ENCODE measurements at regions not wholly inside any gene's neighbourhood (a gene's known extent, or its start where the extent isn't known, plus 50 kb on each side); places are given as distances from the start of the nearest gene placed in this dataset.

- Histone ChIP-seq H3K9ac (replicated peaks; ENCODE audit: extremely low read depth, insufficient read depth, low read length) (no peak overlapping the region), H3K9me1 (replicated peaks; ENCODE audit: control insufficient read depth, extremely low read depth, insufficient read depth, low read length) (no peaks in the 10 kb centered on the region), H3K4me1 (ENCODE audit: control insufficient read depth, extremely low read depth, insufficient read depth, low read length) (peaks cover 20% of the 10 kb centered on the region), H3K27me3 (ENCODE audit: control insufficient read depth in 2 of 2, insufficient read depth in 2 of 2, low read length in 2 of 2) (no peaks in the 10 kb centered on the region), H4K20me1 (replicated peaks; ENCODE audit: control insufficient read depth, extremely low read depth, insufficient read depth, low read length) (peaks cover 14% of the 10 kb centered on the region), H3K4me3 (replicated peaks in 1 of 3; ENCODE audit: insufficient read depth in 1 of 3, low read depth in 1 of 3, low read length in 3 of 3) (no peak overlapping the region), H2AFZ (ENCODE audit: low read depth, low read length) (no peak overlapping the region), H3K9me3 (replicated peaks; ENCODE audit: control insufficient read depth, insufficient read depth, low read length) (no peaks in the 10 kb centered on the region), H3K27ac (ENCODE audit: insufficient read depth, low read depth, low read length) (no peak overlapping the region), H3K4me2 (ENCODE audit: insufficient read depth, low read length) (no peak overlapping the region), H3K79me2 (ENCODE audit: control insufficient read depth, insufficient read depth, low read length) (peaks cover 74% of the 10 kb centered on the region), H3K36me3 (ENCODE audit: control insufficient read depth in 2 of 2, extremely low read depth in 1 of 2, insufficient read depth in 2 of 2, low read length in 2 of 2) (peaks cover 0 to 3% of the 10 kb centered on the region in 2 experiments)
- dilution Hi-C loops (cut with MboI; ENCODE audit: extremely low pct_ligation_motif_present, low sequenced_read_pairs) (no loop called here), intact Hi-C loops (cut with micrococcal nuclease) (loop anchor here (10.0 kb wide), 3 partner anchors 257 to 717 kb away; partner anchors contain the start of gene EIF4E3)
- FAIRE-seq: peak; percentile 15
- TF ChIP-seq FOS (IDR thresholded peaks at IDR 0.05; ENCODE audit: borderline replicate concordance, insufficient read depth, low read length) (peak; percentile 30), MAX (IDR thresholded peaks at IDR 0.05; ENCODE audit: insufficient read depth, insufficient read length) (no peak)
- POLR2A ChIA-PET: no interaction called here
- no TSS peak for BruUV-seq (replicated peaks)
- CTCF ChIA-PET: interaction anchor here (1.1 to 1.3 kb wide), 4 partner anchors 11 to 139 kb away, joined by 3 to 4 read pairs (median 3); no protein-coding TSS in a partner anchor
- no peak for DNase-seq (ENCODE audit: low read depth, low spot score)
Observed at GRCh38 chr3:72441284-72441994, 406.8 kb downstream of the SHQ1 start.

GRCh38 chr3:72440491-72440890 lies 407.8 kb downstream of the SHQ1 start:
- Histone ChIP-seq H2AFZ (ENCODE audit: low read depth, low read length) (no peak overlapping the region), H4K20me1 (replicated peaks; ENCODE audit: control insufficient read depth, extremely low read depth, insufficient read depth, low read length) (peaks cover 11% of the 10 kb centered on the region), H3K27me3 (ENCODE audit: control insufficient read depth in 2 of 2, insufficient read depth in 2 of 2, low read length in 2 of 2) (no peaks in the 10 kb centered on the region), H3K36me3 (ENCODE audit: control insufficient read depth in 2 of 2, extremely low read depth in 1 of 2, insufficient read depth in 2 of 2, low read length in 2 of 2) (peaks cover 0 to 3% of the 10 kb centered on the region in 2 experiments), H3K27ac (ENCODE audit: insufficient read depth, low read depth, low read length) (no peak overlapping the region), H3K4me3 (replicated peaks in 1 of 3; ENCODE audit: insufficient read depth in 1 of 3, low read depth in 1 of 3, low read length in 3 of 3) (no peak overlapping the region), H3K4me2 (ENCODE audit: insufficient read depth, low read length) (no peak overlapping the region), H3K4me1 (ENCODE audit: control insufficient read depth, extremely low read depth, insufficient read depth, low read length) (peaks cover 13% of the 10 kb centered on the region), H3K9me1 (replicated peaks; ENCODE audit: control insufficient read depth, extremely low read depth, insufficient read depth, low read length) (no peaks in the 10 kb centered on the region), H3K79me2 (ENCODE audit: control insufficient read depth, insufficient read depth, low read length) (peaks cover 68% of the 10 kb centered on the region), H3K9ac (replicated peaks; ENCODE audit: extremely low read depth, insufficient read depth, low read length) (no peak overlapping the region), H3K9me3 (replicated peaks; ENCODE audit: control insufficient read depth, insufficient read depth, low read length) (no peaks in the 10 kb centered on the region)
- CTCF ChIA-PET: no interaction called here
- BruUV-seq (replicated peaks): no TSS peak
- POLR2A ChIA-PET: no interaction called here
- DNase-seq (ENCODE audit: low read depth, low spot score) (no peak), FAIRE-seq (no peak)
- TF ChIP-seq CTCF (IDR thresholded peaks at IDR 0.05; ENCODE audit: extremely low read depth in 1 of 2, insufficient read depth in 1 of 2, low read depth in 1 of 2, low read length in 2 of 2) (no peak), EZH2 (IDR thresholded peaks at IDR 0.05; ENCODE audit: borderline replicate concordance, low read depth, low read length, severe bottlenecking) (no peak), MYC (IDR thresholded peaks at IDR 0.05; ENCODE audit: low read depth, low read length) (no peak)
- dilution Hi-C loops (cut with MboI; ENCODE audit: extremely low pct_ligation_motif_present, low sequenced_read_pairs) (no loop called here), intact Hi-C loops (cut with micrococcal nuclease) (loop anchor here (10.0 kb wide), 3 partner anchors 256 to 716 kb away; partner anchors contain the start of gene EIF4E3)

All from endothelial cell of umbilical vein (primary cell).